ENCODE measurements at regions not wholly inside any gene's neighbourhood (a gene's known extent, or its start where the extent isn't known, plus 50 kb on each side); places are given as distances from the start of the nearest gene placed in this dataset.

DNA sequence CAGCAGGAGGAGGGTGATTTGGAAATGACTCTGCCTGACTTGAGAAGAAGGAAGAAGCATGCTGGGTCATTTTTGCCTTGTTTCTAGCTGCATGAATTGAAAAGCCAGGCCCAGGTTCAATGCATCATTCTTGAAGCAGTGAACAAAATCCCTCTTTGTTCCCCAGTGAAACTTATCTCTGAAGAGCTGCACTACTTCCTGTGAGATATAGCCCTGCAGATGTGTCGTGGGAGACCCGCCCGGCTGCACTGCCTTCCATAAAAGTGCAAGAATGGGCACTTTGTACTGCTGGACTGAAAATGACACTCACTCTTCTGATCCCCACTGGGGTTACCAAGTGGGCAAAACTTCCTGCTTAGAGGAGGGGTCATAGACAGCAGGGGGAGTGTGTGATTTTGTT lies 249.2 kb upstream of the NFIA start:
- Histone ChIP-seq H3K36me3 (no peaks in the 10 kb centered on the region), H3K27ac (peak overlapping the region in 2 of 4 donors; percentile 11 to 17), H3K9me3 (no peaks in the 10 kb centered on the region), H3K27me3 (no peaks in the 10 kb centered on the region), H3K4me3 (no peak overlapping the region), H3K4me1 (peaks cover 0 to 15% (median 0%) of the 10 kb centered on the region in 4 donors)
- 10 to 14% methylated on average over 3 of the region's 3 CpGs for WGBS, 2 donors
- no peak for DNase-seq (ENCODE audit: low spot score in 2 of 2)
- TF ChIP-seq POLR2A (IDR thresholded peaks at IDR 0.05) (no peak), EP300 (IDR thresholded peaks at IDR 0.05) (no peak)
- TF ChIP-seq, protein P1, sequence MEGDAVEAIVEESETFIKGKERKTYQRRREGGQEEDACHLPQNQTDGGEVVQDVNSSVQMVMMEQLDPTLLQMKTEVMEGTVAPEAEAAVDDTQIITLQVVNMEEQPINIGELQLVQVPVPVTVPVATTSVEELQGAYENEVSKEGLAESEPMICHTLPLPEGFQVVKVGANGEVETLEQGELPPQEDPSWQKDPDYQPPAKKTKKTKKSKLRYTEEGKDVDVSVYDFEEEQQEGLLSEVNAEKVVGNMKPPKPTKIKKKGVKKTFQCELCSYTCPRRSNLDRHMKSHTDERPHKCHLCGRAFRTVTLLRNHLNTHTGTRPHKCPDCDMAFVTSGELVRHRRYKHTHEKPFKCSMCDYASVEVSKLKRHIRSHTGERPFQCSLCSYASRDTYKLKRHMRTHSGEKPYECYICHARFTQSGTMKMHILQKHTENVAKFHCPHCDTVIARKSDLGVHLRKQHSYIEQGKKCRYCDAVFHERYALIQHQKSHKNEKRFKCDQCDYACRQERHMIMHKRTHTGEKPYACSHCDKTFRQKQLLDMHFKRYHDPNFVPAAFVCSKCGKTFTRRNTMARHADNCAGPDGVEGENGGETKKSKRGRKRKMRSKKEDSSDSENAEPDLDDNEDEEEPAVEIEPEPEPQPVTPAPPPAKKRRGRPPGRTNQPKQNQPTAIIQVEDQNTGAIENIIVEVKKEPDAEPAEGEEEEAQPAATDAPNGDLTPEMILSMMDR (IDR thresholded peaks at IDR 0.05): no peak

DNA sequence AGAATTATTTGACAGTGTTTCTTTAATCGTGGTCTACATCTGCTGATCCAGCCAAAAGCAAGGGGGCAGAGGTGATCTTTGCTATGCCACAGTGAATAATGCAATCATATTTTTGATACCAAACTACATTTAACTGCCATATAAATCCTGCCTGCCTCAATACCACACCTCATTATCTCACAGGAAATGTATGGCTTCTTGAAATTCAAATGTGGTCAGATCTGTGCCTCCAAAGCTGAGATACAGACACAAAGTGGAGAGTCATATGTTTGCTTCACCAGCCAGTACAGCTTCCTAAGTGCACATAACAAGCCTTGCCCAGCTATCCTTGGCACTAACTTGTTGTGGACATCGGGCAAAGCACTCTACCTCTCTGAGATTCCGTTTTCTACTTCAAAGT lies 250.0 kb upstream of the NFIA start:
- no peak for DNase-seq (ENCODE audit: low spot score in 2 of 2)
- Histone ChIP-seq H3K27ac (peak overlapping the region in 1 of 4 donors; percentile 11), H3K27me3 (no peaks in the 10 kb centered on the region), H3K9me3 (no peaks in the 10 kb centered on the region), H3K4me3 (no peak overlapping the region), H3K4me1 (peaks cover 0 to 15% (median 0%) of the 10 kb centered on the region in 4 donors), H3K36me3 (no peaks in the 10 kb centered on the region)
- WGBS, 2 donors: 46 to 50% methylated on average over 3 of the region's 3 CpGs
- TF ChIP-seq, protein P1 (IDR thresholded peaks at IDR 0.05): no peak
- TF ChIP-seq POLR2A (IDR thresholded peaks at IDR 0.05) (no peak), EP300 (IDR thresholded peaks at IDR 0.05) (no peak)

DNA sequence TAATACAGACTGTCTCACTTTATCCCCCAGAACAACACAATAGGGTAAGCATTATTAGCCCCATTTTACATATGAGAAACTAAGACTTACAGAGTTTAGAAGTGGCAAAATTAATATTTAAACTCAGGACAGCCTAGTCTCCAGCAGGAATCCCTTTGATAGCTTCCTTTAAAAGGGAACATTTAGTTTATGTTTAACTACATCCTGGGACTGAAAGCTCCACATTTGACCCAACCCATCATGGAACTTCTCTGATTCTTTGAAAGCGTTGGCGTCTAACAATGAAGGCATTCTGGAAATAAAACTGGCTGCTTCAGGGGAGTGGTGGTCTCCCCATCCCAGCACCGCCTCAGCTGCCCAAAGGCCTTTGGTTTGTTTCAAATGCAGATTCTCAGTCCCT lies 250.6 kb upstream of the NFIA start:
- H3K36me3 ChIP-seq: no peaks in the 10 kb centered on the region
- 63 to 66% methylated on average over 3 of the region's 3 CpGs for WGBS, 2 donors

DNA sequence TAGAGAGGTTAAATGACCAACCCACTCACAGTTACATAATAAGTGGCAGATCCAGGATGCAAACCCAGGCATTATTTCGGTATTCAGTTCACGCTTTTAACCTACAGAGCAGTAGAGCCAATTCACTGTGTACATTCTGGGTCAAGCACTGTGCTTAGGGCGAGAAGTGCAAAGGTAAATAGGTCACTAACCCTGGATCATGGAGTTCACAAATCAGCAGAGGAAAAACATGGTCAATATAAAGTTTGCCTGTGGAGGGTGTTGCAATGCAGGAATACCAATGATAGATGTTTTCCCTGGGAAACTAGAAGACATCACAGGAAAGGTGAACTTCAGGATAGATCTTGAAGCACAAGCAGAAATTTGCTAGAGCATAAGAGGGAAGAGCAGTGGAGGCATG lies 253.4 kb upstream of the NFIA start:
- H3K4me3 ChIP-seq: no peak overlapping the region
- no peak for TF ChIP-seq POLR2A (IDR thresholded peaks at IDR 0.05)
- no peak for TF ChIP-seq EP300 (IDR thresholded peaks at IDR 0.05)
- TF ChIP-seq, protein P1 (IDR thresholded peaks at IDR 0.05): no peak
- H3K4me1 ChIP-seq: peaks cover 0 to 31% (median 0%) of the 10 kb centered on the region in 4 donors
- H3K9me3 ChIP-seq: no peaks in the 10 kb centered on the region
- no peaks in the 10 kb centered on the region for H3K27me3 ChIP-seq
- no peak overlapping the region for H3K27ac ChIP-seq
- DNase-seq (ENCODE audit: low spot score in 2 of 2): no peak
- no peaks in the 10 kb centered on the region for H3K36me3 ChIP-seq
- WGBS, 2 donors: 73 to 86% methylated on average over 3 of the region's 3 CpGs

More for the DNA sequence above, 250.6 kb upstream of the NFIA start:
- Histone ChIP-seq H3K27me3 (no peaks in the 10 kb centered on the region), H3K27ac (no peak overlapping the region), H3K4me1 (peaks cover 0 to 15% (median 0%) of the 10 kb centered on the region in 4 donors), H3K4me3 (no peak overlapping the region), H3K9me3 (no peaks in the 10 kb centered on the region)
- TF ChIP-seq, protein P1 (IDR thresholded peaks at IDR 0.05): no peak
- TF ChIP-seq EP300 (IDR thresholded peaks at IDR 0.05) (no peak), POLR2A (IDR thresholded peaks at IDR 0.05) (no peak)
- no peak for DNase-seq (ENCODE audit: low spot score in 2 of 2)

DNA sequence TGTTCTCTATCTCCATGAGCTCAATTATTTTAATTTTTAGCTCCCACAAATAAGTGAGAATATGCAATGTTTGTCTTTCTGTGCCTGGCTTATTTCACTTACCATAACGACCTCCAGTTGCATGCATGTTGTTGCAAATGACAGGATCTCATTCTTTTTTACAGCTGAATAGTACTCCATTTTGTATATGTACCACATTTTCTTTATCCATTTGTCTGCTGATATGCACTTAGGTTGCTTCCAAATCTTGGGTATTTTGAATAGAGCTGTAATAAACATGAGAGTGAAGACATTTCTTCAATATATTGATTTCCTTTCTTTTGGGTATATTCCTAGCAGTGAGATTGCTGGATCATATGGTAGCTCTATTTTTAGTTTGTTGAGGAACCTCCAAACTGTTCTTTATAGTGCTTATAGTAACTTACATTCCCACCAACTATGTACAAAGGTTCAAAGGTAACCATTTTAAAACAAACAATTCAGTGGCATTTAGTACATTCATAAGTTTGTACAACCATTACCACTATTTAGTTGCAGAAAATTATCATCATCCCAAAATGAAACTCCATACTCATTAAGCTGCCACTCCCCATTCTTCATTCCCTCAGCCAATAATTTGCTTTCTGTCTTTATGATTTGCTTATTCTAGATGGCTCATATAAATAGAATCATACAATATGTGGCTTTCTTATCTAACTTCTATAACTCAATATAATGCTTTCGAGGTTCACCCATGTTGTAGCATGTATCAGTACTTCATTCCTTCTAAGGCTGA lies 255.9 kb upstream of the NFIA start:
- Histone ChIP-seq H3K4me3 (no peak overlapping the region), H3K36me3 (no peaks in the 10 kb centered on the region), H3K4me1 (peaks cover 0 to 22% (median 0%) of the 10 kb centered on the region in 4 donors), H3K27me3 (no peaks in the 10 kb centered on the region), H3K9me3 (peaks cover 0 to 1% (median 0%) of the 10 kb centered on the region in 4 donors), H3K27ac (peak overlapping the region in 2 of 4 donors; percentile 48 to 74)
- TF ChIP-seq POLR2A (IDR thresholded peaks at IDR 0.05) (no peak), EP300 (IDR thresholded peaks at IDR 0.05) (no peak)
- TF ChIP-seq, protein P1 (IDR thresholded peaks at IDR 0.05): no peak
- no peak for DNase-seq (ENCODE audit: low spot score in 2 of 2)
- WGBS, 2 donors: 91 to 93% methylated on average over 2 of the region's 2 CpGs

Data from tibial nerve (tissue), 4 donors.